Endodermal cell (in vitro differentiated cells): ENCODE measurements at regions not wholly inside any gene's neighbourhood (a gene's known extent, or its start where the extent isn't known, plus 50 kb on each side); places are given as distances from the start of the nearest gene placed in this dataset.

Experiments
- DNase-seq: peaks from one replicate; pipeline ENCODE4 v3.0.0-alpha.2; 2017
- H3K27ac ChIP-seq: 2 replicates; pipeline ENCODE4 v1.5.1; 2013; ENCODE audit warnings: mild to moderate bottlenecking, low read depth, low read length, moderate library complexity
- H3K27me3 ChIP-seq: 2 replicates; pipeline ENCODE4 v1.6.1; 2013; ENCODE audit warnings: mild to moderate bottlenecking, low read length, moderate library complexity; ENCODE audit not compliant: insufficient read depth, control insufficient read depth, poor library complexity, severe bottlenecking
- H3K36me3 ChIP-seq: 2 replicates; pipeline ENCODE4 v1.7.0; 2013; ENCODE audit warnings: mild to moderate bottlenecking, low read length, moderate library complexity; ENCODE audit not compliant: control insufficient read depth, insufficient read depth
- H3K4me1 ChIP-seq: one replicate; pipeline ENCODE4 v1.7.0; 2013; ENCODE audit warnings: low read length; ENCODE audit not compliant: control insufficient read depth, insufficient read depth
- H3K4me3 ChIP-seq: 2 replicates; pipeline ENCODE4 v1.5.1; 2013; ENCODE audit warnings: mild to moderate bottlenecking, low read length, moderate library complexity
- H3K9ac ChIP-seq: 2 replicates; pipeline ENCODE4 v1.6.1; 2013; ENCODE audit warnings: mild to moderate bottlenecking, low read length, moderate library complexity; ENCODE audit not compliant: poor library complexity, severe bottlenecking; ENCODE audit errors: extremely low read depth
- H3K9me3 ChIP-seq: 2 replicates; pipeline ENCODE4 v1.6.1; 2013; ENCODE audit warnings: mild to moderate bottlenecking, low read length, moderate library complexity; ENCODE audit not compliant: control insufficient read depth
- H3K27ac Mint-ChIP-seq: 2 replicates; pipeline ENCODE4 v1.8.0; 2020; ENCODE audit warnings: mixed read lengths
- H3K27me3 Mint-ChIP-seq: 2 replicates; pipeline ENCODE4 v1.8.0; 2021; ENCODE audit warnings: mild to moderate bottlenecking, mixed read lengths; ENCODE audit not compliant: insufficient read depth
- H3K36me3 Mint-ChIP-seq: 2 replicates; pipeline ENCODE4 v1.8.0; 2020; ENCODE audit warnings: low read depth, mixed read lengths
- H3K4me1 Mint-ChIP-seq: 2 replicates; pipeline ENCODE4 v1.8.0; 2020; ENCODE audit warnings: mixed read lengths
- H3K4me3 Mint-ChIP-seq: 2 replicates; pipeline ENCODE4 v1.8.0; 2020; ENCODE audit warnings: mild to moderate bottlenecking, moderate library complexity, mixed read lengths
- H3K9me3 Mint-ChIP-seq: 2 replicates; pipeline ENCODE4 v1.8.0; 2020; ENCODE audit warnings: mild to moderate bottlenecking, mixed read lengths
- CTCF ChIP-seq: fragments of 200-600 bp; sonication (generic); conservative IDR thresholded peaks from 2 replicates; pipeline ENCODE4 v1.5.0; 2021; ENCODE audit warnings: antibody characterized with exemption, mild to moderate bottlenecking
- WGBS, 2 experiments: methylation state at CpG; one replicate each; pipeline versions ENCODE4 v1.1.5 to v1.1.7; 2013; ENCODE audit warnings: missing lambda C conversion rate in 2 of 2, mixed read lengths in 1 of 2; ENCODE audit not compliant: insufficient coverage in 1 of 2, insufficient read length in 1 of 2; 5-methylcytosine and 5-hydroxymethylcytosine counted together

DNA sequence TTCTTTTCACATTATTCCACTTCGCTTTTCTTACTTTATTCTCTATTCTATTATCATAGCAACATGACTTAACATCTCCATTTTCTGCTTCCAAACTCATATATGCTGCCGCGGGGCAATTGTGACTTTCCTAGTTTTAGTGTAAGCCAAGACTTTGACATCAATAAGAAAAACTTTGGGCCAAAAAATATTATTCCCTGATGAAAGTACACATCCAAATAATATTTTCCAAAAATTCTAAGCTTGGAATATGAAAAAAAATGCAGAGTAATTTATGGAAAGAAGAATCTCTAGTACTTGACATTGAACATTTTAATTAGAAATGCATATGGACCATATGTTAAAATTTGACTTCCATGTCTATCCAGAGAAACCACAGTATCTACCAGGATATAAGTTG lies 995.1 kb upstream of the INTU start:
- Histone ChIP-seq H3K36me3 (no peaks in the 10 kb centered on the region), H3K27ac (no peak overlapping the region), H3K27me3 (no peaks in the 10 kb centered on the region), H3K9ac (no peak overlapping the region), H3K4me1 (no peaks in the 10 kb centered on the region), H3K9me3 (no peaks in the 10 kb centered on the region), H3K4me3 (no peak overlapping the region)
- Mint-ChIP-seq H3K4me1 (no peaks in the 10 kb centered on the region), H3K36me3 (no peaks in the 10 kb centered on the region), H3K4me3 (no peak overlapping the region), H3K27me3 (no peaks in the 10 kb centered on the region), H3K27ac (no peak overlapping the region), H3K9me3 (no peaks in the 10 kb centered on the region)
- no peak for DNase-seq
- TF ChIP-seq CTCF, result no peak
- WGBS, 2 experiments, result 90 to 93% methylated on average over 1 to 3 of the region's 3 CpGs

DNA sequence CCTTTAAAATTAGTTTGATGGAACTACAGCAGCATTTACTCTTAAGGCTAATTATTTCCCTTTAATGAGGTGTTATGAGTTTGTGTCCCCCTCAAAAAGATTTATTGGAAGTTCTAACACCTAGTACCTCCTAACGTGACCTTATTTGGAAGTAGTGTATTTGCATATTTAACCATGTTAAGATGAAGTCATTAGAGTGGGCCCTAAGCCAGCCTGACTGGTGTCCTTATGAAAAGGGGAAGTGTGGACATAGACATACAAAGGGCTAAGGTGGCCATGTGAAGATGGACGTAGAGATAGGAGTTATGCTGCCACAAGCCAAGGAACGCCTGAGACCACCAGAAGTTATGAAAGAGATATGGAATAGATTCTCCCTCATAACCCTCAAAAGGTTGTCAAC lies 985.4 kb upstream of the INTU start:
- Histone ChIP-seq H3K4me3 (no peak overlapping the region), H3K9me3 (no peaks in the 10 kb centered on the region), H3K36me3 (no peaks in the 10 kb centered on the region), H3K4me1 (no peaks in the 10 kb centered on the region), H3K27me3 (no peaks in the 10 kb centered on the region), H3K9ac (no peak overlapping the region), H3K27ac (no peak overlapping the region)
- H3K9me3 Mint-ChIP-seq, result no peaks in the 10 kb centered on the region
- no peak for TF ChIP-seq CTCF
- DNase-seq, result no peak
- H3K36me3 Mint-ChIP-seq, result no peaks in the 10 kb centered on the region
- no peaks in the 10 kb centered on the region for H3K4me1 Mint-ChIP-seq
- H3K27ac Mint-ChIP-seq, result no peak overlapping the region
- H3K27me3 Mint-ChIP-seq, result no peaks in the 10 kb centered on the region
- WGBS, 2 experiments, result 96% methylated on average over 3 of the region's 3 CpGs; no CpG with 5 or more reads in 1 of the 2 experiments
- H3K4me3 Mint-ChIP-seq, result no peak overlapping the region

- H3K4me3 Mint-ChIP-seq, result no peak overlapping the region
- Histone ChIP-seq H3K36me3 (no peaks in the 10 kb centered on the region), H3K4me1 (no peaks in the 10 kb centered on the region), H3K27me3 (no peaks in the 10 kb centered on the region), H3K9ac (no peak overlapping the region), H3K9me3 (no peaks in the 10 kb centered on the region), H3K4me3 (no peak overlapping the region), H3K27ac (no peak overlapping the region)
- H3K27ac Mint-ChIP-seq, result no peak overlapping the region
- TF ChIP-seq CTCF, result peak; percentile 27
- no peak for DNase-seq
- no peaks in the 10 kb centered on the region for H3K9me3 Mint-ChIP-seq
- no peaks in the 10 kb centered on the region for H3K36me3 Mint-ChIP-seq
- WGBS, 2 experiments, result 78 to 87% methylated on average over 2 of the region's 3 CpGs
- H3K27me3 Mint-ChIP-seq, result no peaks in the 10 kb centered on the region
- no peaks in the 10 kb centered on the region for H3K4me1 Mint-ChIP-seq
These were observed 984.9 kb upstream of the INTU start for GRCh38 chr4:126647756-126648397.
